Heart right ventricle (tissue), 16 donors: ENCODE measurements at regions not wholly inside any gene's neighbourhood (a gene's known extent, or its start where the extent isn't known, plus 50 kb on each side); places are given as distances from the start of the nearest gene placed in this dataset.
A peak's percentile ranks its signal among the peaks of the same experiment; 100 is the strongest.

Experiments
- ATAC-seq, 8 donors: fragments of 200-7000 bp; cut with Tn5 transposase; one replicate each; pipeline ENCODE4 v1.9.1; 2020; ENCODE audit warnings: mild to moderate bottlenecking in 8 of 8, moderate library complexity in 8 of 8, moderate number of reproducible peaks in 1 of 8
- DNase-seq, 2 donors: peaks; one replicate each; pipeline ENCODE4 v3.0.0-alpha.2; 2020
- H3K27ac ChIP-seq, 10 donors: fragments of 200-600 bp; sonication (generic) in 2 of 10; one replicate each; pipeline versions ENCODE4 v1.5.0 to v1.8.0; 2020 to 2022; ENCODE audit warnings: mild to moderate bottlenecking in 3 of 10
- H3K27me3 ChIP-seq, 7 donors: fragments of 200-600 bp; one replicate each; pipeline ENCODE4 v1.8.0; 2021 to 2022; ENCODE audit warnings: mild to moderate bottlenecking in 2 of 7
- H3K36me3 ChIP-seq, 9 donors: fragments of 200-600 bp; sonication (generic) in 1 of 9; one replicate each; pipeline versions ENCODE4 v1.5.0 to v1.8.0; 2020 to 2022; ENCODE audit warnings: mild to moderate bottlenecking in 2 of 9
- H3K4me1 ChIP-seq, 9 donors: fragments of 200-600 bp; sonication (generic) in 1 of 9; one replicate each; pipeline versions ENCODE4 v1.5.0 to v1.8.0; 2020 to 2022; ENCODE audit warnings: mild to moderate bottlenecking in 4 of 9
- H3K4me3 ChIP-seq, 10 donors: fragments of 200-600 bp; sonication (generic) in 2 of 10; one replicate each; pipeline versions ENCODE4 v1.5.0 to v1.8.0; 2020 to 2022; ENCODE audit warnings: mild to moderate bottlenecking in 7 of 10, moderate library complexity in 2 of 10
- H3K9me3 ChIP-seq, 11 donors: fragments of 200-600 bp in 10 of 11; sonication (generic) in 2 of 11; one replicate each; pipeline versions ENCODE4 v1.5.0 to v1.8.0; 2013 to 2022; ENCODE audit warnings: mild to moderate bottlenecking in 2 of 11, control low read depth in 1 of 11, moderate library complexity in 1 of 11
- WGBS, 2 donors: extraction: QIAGEN DNeasy Blood & Tissue Kit; methylation state at CpG; one replicate each; pipeline ENCODE4 v1.1.7; 2013; ENCODE audit warnings: inconsistent platforms in 1 of 2; 5-methylcytosine and 5-hydroxymethylcytosine counted together
- intact Hi-C, 10 donors: fragments of 100-400 bp; cut with DNase I; formaldehyde crosslinking; loops; one replicate each; pipeline versions ENCODE4 v1.11.1 to v1.14.2; 2022
- TF ChIP-seq, protein P1 (sequence below), 9 donors: fragments of 200-600 bp; sonication (generic) in 2 of 9; IDR thresholded peaks; one replicate each; pipeline versions ENCODE4 v1.5.0 to v1.8.0; 2021 to 2022; ENCODE audit warnings: antibody characterized with exemption in 9 of 9, mild to moderate bottlenecking in 5 of 9, moderate library complexity in 1 of 9
- donor health status: Arrhythmogenic right ventricular cardiomyopathy.
- donor health status: ischemic (EF 13 %, LVEDD 7.1; RV severe dilation, severe dysfunction).
- donor health status: healthy with polysubstance abuse.
- donor health status: DM: no; HTN: yes; CAD: no.
- donor health status: DM: no; HTN: no; CAD: no.
- donor health status: ischemic (EF 25% LVEDD 6.9; RV normal size, moderate dysfunction).
- donor health status: ischemic (EF 25% LVEDD 5.7; RV mildly dilated, moderate dysfunction).
- donor health status: healthy.
- donor health status: DM: yes; HTN: yes; CAD: no.
- donor health status: Ischemic cardiomyopathy.
- donor health status: ischemic (EF 35%, LVEDD 5.7; RV mildly dilated, moderate dysfunction).
- donor health status: nonischemic (EF 11% LVEDD 7.7; RV severe dilation, severe dysfunction).
- donor health status: DM: yes; HTN: yes; CAD: no.
- donor health status: PGD.
- donor health status: ischemic (EF 29% LVEDD 5.4; RV normal size, mild dysfunction).
- donor health status: nonischemic (EF 23%, LVEDD 6.1; RV moderate dilation, normal function).

DNA sequence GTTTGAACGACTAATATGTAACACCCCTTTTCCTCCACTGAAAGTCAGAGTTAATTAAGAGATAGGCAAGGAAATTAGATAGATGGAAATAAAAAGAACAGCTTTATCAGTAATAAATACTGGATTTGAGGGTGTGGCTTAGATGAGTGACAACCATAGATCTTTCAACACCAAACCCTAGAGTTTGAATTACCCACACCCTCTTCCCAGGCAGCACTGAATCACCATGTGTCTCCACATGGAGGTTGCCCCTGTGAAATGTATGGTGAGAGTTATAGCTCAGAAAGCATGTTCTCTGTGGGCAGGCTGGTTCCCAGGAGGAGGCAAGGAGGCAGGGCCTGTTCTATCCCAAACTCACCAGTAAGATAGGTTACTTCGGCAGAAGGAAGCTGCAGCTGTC is 69.7 kb downstream of the TMEM174 start:
- Histone ChIP-seq H3K4me1 (no peaks in the 10 kb centered on the region), H3K27me3 (peaks cover 0 to 96% (median 81%) of the 10 kb centered on the region in 7 donors), H3K36me3 (no peaks in the 10 kb centered on the region), H3K4me3 (no peak overlapping the region), H3K27ac (no peak overlapping the region), H3K9me3 (no peaks in the 10 kb centered on the region)
- intact Hi-C loops: no loop called here
- DNase-seq (no peak), ATAC-seq (no peak)
- 75% methylated on average over 2 of the region's 2 CpGs for WGBS, 2 donors
- TF ChIP-seq, protein P1, sequence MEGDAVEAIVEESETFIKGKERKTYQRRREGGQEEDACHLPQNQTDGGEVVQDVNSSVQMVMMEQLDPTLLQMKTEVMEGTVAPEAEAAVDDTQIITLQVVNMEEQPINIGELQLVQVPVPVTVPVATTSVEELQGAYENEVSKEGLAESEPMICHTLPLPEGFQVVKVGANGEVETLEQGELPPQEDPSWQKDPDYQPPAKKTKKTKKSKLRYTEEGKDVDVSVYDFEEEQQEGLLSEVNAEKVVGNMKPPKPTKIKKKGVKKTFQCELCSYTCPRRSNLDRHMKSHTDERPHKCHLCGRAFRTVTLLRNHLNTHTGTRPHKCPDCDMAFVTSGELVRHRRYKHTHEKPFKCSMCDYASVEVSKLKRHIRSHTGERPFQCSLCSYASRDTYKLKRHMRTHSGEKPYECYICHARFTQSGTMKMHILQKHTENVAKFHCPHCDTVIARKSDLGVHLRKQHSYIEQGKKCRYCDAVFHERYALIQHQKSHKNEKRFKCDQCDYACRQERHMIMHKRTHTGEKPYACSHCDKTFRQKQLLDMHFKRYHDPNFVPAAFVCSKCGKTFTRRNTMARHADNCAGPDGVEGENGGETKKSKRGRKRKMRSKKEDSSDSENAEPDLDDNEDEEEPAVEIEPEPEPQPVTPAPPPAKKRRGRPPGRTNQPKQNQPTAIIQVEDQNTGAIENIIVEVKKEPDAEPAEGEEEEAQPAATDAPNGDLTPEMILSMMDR (IDR thresholded peaks at IDR 0.05): no peak

DNA sequence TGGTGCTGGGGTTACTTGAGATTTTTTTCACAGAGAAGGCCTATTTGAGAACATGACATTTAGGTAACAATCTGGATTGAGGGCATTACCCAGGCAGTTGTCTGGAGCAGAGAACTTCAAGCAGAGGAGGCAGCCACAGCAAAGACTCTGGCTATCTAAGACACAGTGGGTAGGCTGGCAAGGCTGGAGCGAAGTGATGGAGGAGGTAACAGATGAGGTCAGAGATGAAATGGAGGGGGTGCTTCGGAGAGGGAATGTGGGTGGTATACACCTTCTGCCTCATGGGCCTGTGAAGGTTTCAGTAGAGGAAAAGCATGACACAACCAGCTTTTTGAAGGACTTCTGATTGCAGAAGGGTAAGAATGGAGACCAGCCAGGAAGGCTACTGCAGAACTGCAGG is 65.9 kb downstream of the TMEM174 start:
- H3K27me3 ChIP-seq: peaks cover 2 to 99% (median 91%) of the 10 kb centered on the region in 7 donors
- H3K27ac ChIP-seq: no peak overlapping the region
- intact Hi-C loops: no loop called here
- DNase-seq (no peak), ATAC-seq (no peak)
- H3K9me3 ChIP-seq: no peaks in the 10 kb centered on the region
- no peaks in the 10 kb centered on the region for H3K36me3 ChIP-seq
- no peak overlapping the region for H3K4me3 ChIP-seq
- H3K4me1 ChIP-seq: peaks cover 0 to 7% (median 4%) of the 10 kb centered on the region in 9 donors
- 88 to 90% methylated on average over 2 of the region's 2 CpGs for WGBS, 2 donors
- TF ChIP-seq, protein P1 (IDR thresholded peaks at IDR 0.05): no peak

DNA sequence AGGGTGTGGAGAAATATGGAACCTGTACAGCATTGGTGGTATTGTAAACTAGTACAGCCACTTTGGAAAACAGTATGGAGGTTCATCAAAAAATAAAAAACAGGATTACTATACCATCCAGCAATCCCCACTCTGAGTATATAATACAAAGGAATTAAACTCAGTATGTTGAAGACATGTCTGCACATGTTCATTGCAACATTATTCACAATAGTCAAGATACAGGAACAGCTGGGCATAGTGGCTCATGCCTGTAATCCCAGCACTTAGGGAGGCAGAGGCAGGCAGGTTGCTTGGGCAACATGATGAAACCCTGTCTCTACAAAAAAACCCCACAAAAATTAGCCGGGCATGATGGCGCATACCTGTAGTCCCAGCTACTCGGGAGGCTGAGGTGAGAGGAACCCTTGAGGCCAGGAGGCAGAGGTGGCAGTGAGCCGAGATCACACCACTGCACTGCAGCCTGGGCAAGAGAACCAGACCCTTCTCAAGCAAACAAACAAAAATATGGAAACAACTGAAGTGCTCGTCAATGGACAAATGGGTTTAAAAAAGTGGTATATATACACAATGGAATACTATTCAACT is 63.6 kb downstream of the TMEM174 start:
- whole genome bisulfite sequencing, 2 donors: 87 to 91% methylated on average over 5 of the region's 5 CpGs

DNA sequence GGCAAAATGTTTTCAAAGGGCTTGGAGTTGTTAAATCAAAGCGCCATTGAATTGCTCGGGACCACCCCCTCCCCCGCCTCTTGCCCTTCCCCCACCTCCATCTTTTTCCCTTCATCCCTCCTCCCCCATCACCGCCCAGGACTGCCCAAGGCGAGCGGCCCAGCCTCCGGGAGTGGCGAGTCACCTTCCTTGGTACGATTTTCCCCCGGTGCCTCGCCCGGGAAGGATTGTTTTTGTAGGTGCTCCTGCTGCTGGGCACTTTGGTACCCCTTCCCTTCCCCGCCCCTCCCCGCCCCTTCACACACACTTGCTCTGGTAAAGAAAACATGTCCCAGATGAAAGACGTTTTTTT is 61.2 kb downstream of the TMEM174 start:
- TF ChIP-seq, protein P1 (IDR thresholded peaks at IDR 0.05): no peak
- peak overlapping the region in 7 of 10 donors; percentile 44 to 52 (median 49) for H3K4me3 ChIP-seq
- no peaks in the 10 kb centered on the region for H3K9me3 ChIP-seq
- ATAC-seq: no peak
- no peak overlapping the region for H3K27ac ChIP-seq
- DNase-seq: no peak
- 6 to 7% methylated on average over 15 of the region's 15 CpGs for WGBS, 2 donors
- no peaks in the 10 kb centered on the region for H3K36me3 ChIP-seq
- intact Hi-C loops: no loop called here
- H3K4me1 ChIP-seq: peaks cover 6 to 29% (median 21%) of the 10 kb centered on the region in 9 donors
- H3K27me3 ChIP-seq: peaks cover 29 to 100% (median 97%) of the 10 kb centered on the region in 7 donors

More for the DNA sequence above, 63.6 kb downstream of the TMEM174 start:
- no peak for DNase-seq
- TF ChIP-seq, protein P1 (IDR thresholded peaks at IDR 0.05): no peak
- H3K36me3 ChIP-seq: no peaks in the 10 kb centered on the region
- H3K4me3 ChIP-seq: no peak overlapping the region
- intact Hi-C loops: no loop called here
- peaks cover 18 to 100% (median 97%) of the 10 kb centered on the region in 7 donors for H3K27me3 ChIP-seq
- no peak overlapping the region for H3K27ac ChIP-seq
- H3K4me1 ChIP-seq: peaks cover 6 to 27% (median 21%) of the 10 kb centered on the region in 9 donors
- no peaks in the 10 kb centered on the region for H3K9me3 ChIP-seq
- no peak for ATAC-seq
